WTC11 (cell line): ENCODE measurements at regions not wholly inside any gene's neighbourhood (a gene's known extent, or its start where the extent isn't known, plus 50 kb on each side); places are given as distances from the start of the nearest gene placed in this dataset.
A peak's percentile ranks its signal among the peaks of the same experiment; 100 is the strongest.
"Not testable (repeated sequence)": the region's sequence is repeated elsewhere in the genome, so short reads cannot be mapped to it uniquely, and the experiment has no call there.

Experiments
- ATAC-seq: fragments of 200-7000 bp; cut with Tn5 transposase; 2 replicates; pipeline ENCODE4 v1.10.0; 2021; ENCODE audit warnings: mild to moderate bottlenecking, moderate library complexity
- CTCF ChIA-PET: fragments of 300-600 bp; sonication (Branson Sonifier 250); formaldehyde crosslinking; loops from one replicate; lab custom pipeline; 2021; ENCODE audit warnings: antibody characterized with exemption; lab: Charles Lee
- POLR2A ChIA-PET: fragments of 350-600 bp; sonication (Branson Sonifier 250); formaldehyde crosslinking; loops from one replicate; lab custom pipeline; 2021; ENCODE audit warnings: antibody characterized with exemption; lab: Charles Lee
- DNase-seq: peaks from one replicate; pipeline ENCODE4 v3.0.0; 2021; ENCODE audit warnings: low spot score
- H3K27ac Mint-ChIP-seq: 2 replicates; pipeline ENCODE4 v1.8.0; 2021; ENCODE audit warnings: mixed read lengths
- H3K27me3 Mint-ChIP-seq: 2 replicates; pipeline ENCODE4 v1.8.0; 2021; ENCODE audit warnings: low read depth, mild to moderate bottlenecking, moderate library complexity, mixed read lengths
- H3K36me3 Mint-ChIP-seq: 2 replicates; pipeline ENCODE4 v1.8.0; 2021; ENCODE audit warnings: mixed read lengths
- H3K4me1 Mint-ChIP-seq: 2 replicates; pipeline ENCODE4 v1.8.0; 2022; ENCODE audit warnings: mixed read lengths
- H3K4me3 Mint-ChIP-seq: 2 replicates; pipeline ENCODE4 v1.8.0; 2021; ENCODE audit warnings: mild to moderate bottlenecking, moderate library complexity, mixed read lengths
- H3K9me3 Mint-ChIP-seq: 2 replicates; pipeline ENCODE4 v1.8.0; 2021; ENCODE audit warnings: mixed read lengths
- AR ChIP-seq: fragments of 250-450 bp; sonication (Bioruptor Pico); IDR thresholded peaks from 2 replicates; pipeline ENCODE4 v1.9.0; 2021; ENCODE audit warnings: mild to moderate bottlenecking
- ARID4B ChIP-seq: sonication (generic); formaldehyde crosslinking; IDR thresholded peaks from 2 replicates; pipeline ENCODE4 v1.8.0; 2023; ENCODE audit warnings: missing genetic modification reagents, mild to moderate bottlenecking, borderline replicate concordance
- ATF1 ChIP-seq: sonication (generic); formaldehyde crosslinking; IDR thresholded peaks from 2 replicates; pipeline ENCODE4 v1.8.1; 2023; ENCODE audit warnings: mild to moderate bottlenecking, moderate library complexity, missing genetic modification reagents
- CBFB ChIP-seq: sonication (generic); formaldehyde crosslinking; IDR thresholded peaks from 2 replicates; pipeline ENCODE4 v1.8.1; 2022; ENCODE audit warnings: mild to moderate bottlenecking, low read depth, missing genetic modification reagents
- EMX1 ChIP-seq: fragments of 250-450 bp; sonication (Bioruptor Pico); IDR thresholded peaks from 2 replicates; pipeline ENCODE4 v1.8.0; 2021; ENCODE audit warnings: mild to moderate bottlenecking
- FOXK1 ChIP-seq: sonication (generic); formaldehyde crosslinking; IDR thresholded peaks from 2 replicates; pipeline ENCODE4 v1.8.0; 2022; ENCODE audit warnings: mild to moderate bottlenecking, moderate library complexity, missing genetic modification reagents
- FOXP1 ChIP-seq: sonication (generic); formaldehyde crosslinking; IDR thresholded peaks from 2 replicates; pipeline ENCODE4 v1.8.0; 2022; ENCODE audit warnings: missing genetic modification reagents, mild to moderate bottlenecking, moderate library complexity, borderline replicate concordance
- HMGXB4 ChIP-seq: sonication (generic); formaldehyde crosslinking; IDR thresholded peaks from 2 replicates; pipeline ENCODE4 v1.8.1; 2023; ENCODE audit warnings: mild to moderate bottlenecking, moderate library complexity, missing genetic modification reagents
- IRF1 ChIP-seq: sonication (generic); formaldehyde crosslinking; IDR thresholded peaks from 2 replicates; pipeline ENCODE4 v1.8.0; 2023; ENCODE audit warnings: missing genetic modification reagents
- MLX ChIP-seq: sonication (generic); formaldehyde crosslinking; IDR thresholded peaks from 2 replicates; pipeline ENCODE4 v1.8.1; 2023; ENCODE audit warnings: mild to moderate bottlenecking, missing genetic modification reagents, moderate library complexity
- OVOL2 ChIP-seq: fragments of 250-450 bp; sonication (Bioruptor Pico); IDR thresholded peaks from 2 replicates; pipeline ENCODE4 v1.9.0; 2021; ENCODE audit warnings: mild to moderate bottlenecking, borderline replicate concordance
- PREB ChIP-seq: sonication (generic); formaldehyde crosslinking; IDR thresholded peaks from 2 replicates; pipeline ENCODE4 v1.8.1; 2022; ENCODE audit warnings: mild to moderate bottlenecking, missing genetic modification reagents, moderate library complexity, borderline replicate concordance
- PRRX2 ChIP-seq: fragments of 250-450 bp; sonication (Bioruptor Pico); IDR thresholded peaks from 2 replicates; pipeline ENCODE4 v1.8.0; 2021; ENCODE audit warnings: mild to moderate bottlenecking
- RELA ChIP-seq: sonication (generic); formaldehyde crosslinking; IDR thresholded peaks from 2 replicates; pipeline ENCODE4 v1.8.1; 2022; ENCODE audit warnings: missing genetic modification reagents, mild to moderate bottlenecking, borderline replicate concordance
- RORB ChIP-seq: fragments of 250-450 bp; sonication (Bioruptor Pico); IDR thresholded peaks from 2 replicates; pipeline ENCODE4 v1.9.0; 2021; ENCODE audit warnings: mild to moderate bottlenecking
- ZNF138 ChIP-seq: sonication (generic); formaldehyde crosslinking; conservative IDR thresholded peaks from 2 replicates; pipeline ENCODE4 v1.8.1; 2022; ENCODE audit warnings: mild to moderate bottlenecking, moderate library complexity, missing genetic modification reagents
- ZNF232 ChIP-seq: sonication (generic); formaldehyde crosslinking; IDR thresholded peaks from 2 replicates; pipeline ENCODE4 v1.8.0; 2022; ENCODE audit warnings: mild to moderate bottlenecking, missing genetic modification reagents
- ZNF671 ChIP-seq: fragments of 250-450 bp; sonication (Bioruptor Pico); IDR thresholded peaks from 2 replicates; pipeline ENCODE4 v1.8.0; 2021; ENCODE audit warnings: mild to moderate bottlenecking
- ZSCAN18 ChIP-seq: fragments of 250-450 bp; sonication (Bioruptor Pico); IDR thresholded peaks from 2 replicates; pipeline ENCODE4 v2.1.2; 2022; ENCODE audit warnings: mild to moderate bottlenecking, moderate library complexity

GRCh38 chr15:87470923-87471322, 785.6 kb downstream of the NTRK3 start (continued):
- TF ChIP-seq PRRX2 (CRISPR knock-in tag) (no peak), MLX (no peak), RORB (CRISPR knock-in tag) (no peak), HMGXB4 (CRISPR knock-in tag) (no peak), PREB (no peak)

- H3K27me3 Mint-ChIP-seq, H3K4me1 Mint-ChIP-seq, ATAC-seq, POLR2A ChIA-PET: not testable (repeated sequence)
- CTCF ChIA-PET, result interaction anchor here (1.2 kb wide), 1 partner anchor 98 kb away, joined by 4 read pairs; no protein-coding TSS in a partner anchor
- 0 out of 2 replicates have a peak, but pooled peaks have one; percentile 26 for TF ChIP-seq FOXK1
- peak overlapping the region; percentile 61 for H3K4me3 Mint-ChIP-seq
- peaks cover 12% of the 10 kb centered on the region for H3K36me3 Mint-ChIP-seq
- DNase-seq, result peak; percentile 82
- H3K9me3 Mint-ChIP-seq, result peaks cover 22% of the 10 kb centered on the region
- H3K27ac Mint-ChIP-seq, result peak overlapping the region; percentile 49; the same call in 1 of the 2 replicates
These were observed 792.6 kb downstream of the NTRK3 start for GRCh38 chr15:87463956-87464355.

GRCh38 chr15:87461631-87462030, 794.9 kb downstream of the NTRK3 start:
- no peak for TF ChIP-seq ZNF671
- TF ChIP-seq CBFB, result no peak
- no peak for TF ChIP-seq OVOL2 (CRISPR knock-in tag)
- no peak for TF ChIP-seq RELA (CRISPR knock-in tag)
- no peak for TF ChIP-seq ATF1 (CRISPR knock-in tag)
- TF ChIP-seq ZNF232 (CRISPR knock-in tag), result no peak
- Mint-ChIP-seq H3K27ac (no peak overlapping the region), H3K27me3 (no peaks in the 10 kb centered on the region), H3K4me1 (peaks cover 6% of the 10 kb centered on the region), H3K9me3 (peaks cover 19% of the 10 kb centered on the region), H3K36me3 (peaks cover 8% of the 10 kb centered on the region), H3K4me3 (no peak overlapping the region)
- no peak for ATAC-seq
- no peak for DNase-seq
- CTCF ChIA-PET, result no interaction called here
- POLR2A ChIA-PET, result no interaction called here

GRCh38 chr15:87454860-87455259, 801.7 kb downstream of the NTRK3 start:
- peaks cover 8% of the 10 kb centered on the region for H3K9me3 Mint-ChIP-seq
- peaks cover 5% of the 10 kb centered on the region for H3K4me1 Mint-ChIP-seq
- ChIA-PET POLR2A (no interaction called here), CTCF (no interaction called here)
- ATAC-seq (no peak), DNase-seq (no peak)
- no peak overlapping the region for H3K27ac Mint-ChIP-seq
- no peaks in the 10 kb centered on the region for H3K27me3 Mint-ChIP-seq
- no peak overlapping the region for H3K4me3 Mint-ChIP-seq
- H3K36me3 Mint-ChIP-seq, result no peaks in the 10 kb centered on the region
- TF ChIP-seq ZNF138, result no peak
- TF ChIP-seq ARID4B (CRISPR knock-in tag), result no peak
- TF ChIP-seq RORB (CRISPR knock-in tag), result no peak
- TF ChIP-seq AR (CRISPR knock-in tag), result no peak
- TF ChIP-seq IRF1, result no peak
- no peak for TF ChIP-seq FOXP1 (CRISPR knock-in tag)
- no peak for TF ChIP-seq EMX1 (CRISPR knock-in tag)
- TF ChIP-seq ZSCAN18 (CRISPR knock-in tag), result no peak
